Transverse colon (tissue), 4 donors: ENCODE measurements at regions not wholly inside any gene's neighbourhood (a gene's known extent, or its start where the extent isn't known, plus 50 kb on each side); places are given as distances from the start of the nearest gene placed in this dataset.

ENCODE experiments used
- DNase-seq: peaks from one replicate; pipeline ENCODE4 v3.0.0-alpha.2; 2019
- H3K27ac ChIP-seq, 4 donors: fragments of 200-600 bp; sonication (generic); 2 replicates each; pipeline ENCODE4 v1.5.1; 2016 to 2018; ENCODE audit warnings: inconsistent platforms in 4 of 4
- H3K27me3 ChIP-seq: fragments of 200-600 bp; sonication (generic); 2 replicates; pipeline ENCODE4 v1.5.1; 2017; ENCODE audit warnings: inconsistent platforms
- H3K36me3 ChIP-seq, 4 donors: fragments of 200-600 bp; sonication (generic); 2 replicates each; pipeline ENCODE4 v1.5.1; 2017 to 2019; ENCODE audit warnings: inconsistent platforms in 4 of 4
- H3K4me1 ChIP-seq, 4 donors: fragments of 200-600 bp; sonication (generic); 2 replicates each; pipeline ENCODE4 v1.5.1; 2017 to 2020; ENCODE audit warnings: inconsistent platforms in 4 of 4
- H3K4me3 ChIP-seq, 4 donors: fragments of 200-600 bp; sonication (generic); 1 replicate in 1 of 4; 2 replicates in 3 of 4; pipeline versions ENCODE4 v1.5.1 to v1.6.1; 2017 to 2019; ENCODE audit warnings: inconsistent platforms in 4 of 4
- H3K9me3 ChIP-seq, 2 donors: fragments of 200-600 bp; sonication (generic); 2 replicates each; pipeline ENCODE4 v1.5.1; 2017 to 2019; ENCODE audit warnings: inconsistent platforms in 2 of 2
- EP300 ChIP-seq: sonication (generic); formaldehyde crosslinking; IDR thresholded peaks from one replicate; pipeline ENCODE4 v1.6.1; 2017; ENCODE audit warnings: antibody characterized with exemption, low read depth
- POLR2A ChIP-seq: fragments of 450-650 bp; IDR thresholded peaks from one replicate; pipeline ENCODE4 v1.6.1; 2016; ENCODE audit warnings: antibody characterized with exemption, mild to moderate bottlenecking, moderate library complexity
- POLR2AphosphoS5 ChIP-seq, 3 donors: sonication (generic); formaldehyde crosslinking; IDR thresholded peaks; one replicate each; pipeline ENCODE4 v1.6.1; 2016; ENCODE audit warnings: antibody characterized with exemption in 3 of 3
- WGBS, 2 donors: methylation state at CpG; one replicate each; pipeline ENCODE4 v1.1.5; 2018; ENCODE audit warnings: low coverage in 1 of 2; 5-methylcytosine and 5-hydroxymethylcytosine counted together
- in situ Hi-C, 4 donors: fragments of 200-750 bp; cut with MboI; loops; one replicate each; pipeline versions ENCODE4 v1.15.0 to v1.15.1; 2017; ENCODE audit warnings: low sequenced_read_pairs in 3 of 4, low pct_ligation_motif_present in 1 of 4, low pct_unique_long_range_greater_than_20kb in 1 of 4
- intact Hi-C: fragments of 100-400 bp; cut with DNase I; formaldehyde crosslinking; loops from one replicate; pipeline ENCODE4 v1.15.1; 2023; ENCODE audit warnings: low total_unique reads
- TF ChIP-seq, protein P1 (sequence below), 5 experiments: fragments of 200-600 bp in 3 of 5; fragments of 450-650 bp in 2 of 5; sonication (generic) in 3 of 5; IDR thresholded peaks; 1 replicate in 2 of 5; 2 replicates in 3 of 5; pipeline ENCODE4 v1.5.1; 2016 to 2017; ENCODE audit warnings: antibody characterized with exemption in 5 of 5, inconsistent platforms in 3 of 5, mild to moderate bottlenecking in 2 of 5, moderate library complexity in 1 of 5

DNA sequence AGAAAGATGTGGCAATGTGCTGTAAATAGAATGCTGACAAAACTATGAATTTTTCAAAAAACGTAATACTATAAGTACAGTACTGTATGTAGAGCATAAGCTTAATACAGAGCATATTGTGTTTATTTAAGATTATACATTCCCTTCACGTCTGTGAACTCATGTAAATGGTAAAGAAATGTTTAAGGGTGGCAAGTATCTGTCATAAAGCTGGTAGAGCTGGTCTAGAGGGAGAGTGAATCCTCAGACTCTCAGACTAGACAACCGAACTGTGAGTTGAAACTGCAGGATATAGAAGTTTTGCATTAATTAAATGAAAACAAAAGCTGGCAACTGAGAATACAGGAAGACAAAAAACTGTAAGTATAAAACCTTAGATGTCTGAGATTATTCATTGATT, 87.3 kb upstream of the ANXA1 start:
- Histone ChIP-seq H3K36me3 (no peaks in the 10 kb centered on the region), H3K4me3 (no peak overlapping the region), H3K27me3 (no peaks in the 10 kb centered on the region), H3K4me1 (peaks cover 0 to 14% (median 3%) of the 10 kb centered on the region in 4 donors), H3K9me3 (no peaks in the 10 kb centered on the region), H3K27ac (no peak overlapping the region)
- intact Hi-C loops (no loop called here), in situ Hi-C loops (no loop called here)
- DNase-seq: no peak
- WGBS, 2 donors: 57 to 70% methylated on average over 3 of the region's 3 CpGs
- TF ChIP-seq EP300 (no peak), POLR2A (no peak), POLR2AphosphoS5 (IDR thresholded peaks at IDR 0.05) (no peak)
- TF ChIP-seq, protein P1, sequence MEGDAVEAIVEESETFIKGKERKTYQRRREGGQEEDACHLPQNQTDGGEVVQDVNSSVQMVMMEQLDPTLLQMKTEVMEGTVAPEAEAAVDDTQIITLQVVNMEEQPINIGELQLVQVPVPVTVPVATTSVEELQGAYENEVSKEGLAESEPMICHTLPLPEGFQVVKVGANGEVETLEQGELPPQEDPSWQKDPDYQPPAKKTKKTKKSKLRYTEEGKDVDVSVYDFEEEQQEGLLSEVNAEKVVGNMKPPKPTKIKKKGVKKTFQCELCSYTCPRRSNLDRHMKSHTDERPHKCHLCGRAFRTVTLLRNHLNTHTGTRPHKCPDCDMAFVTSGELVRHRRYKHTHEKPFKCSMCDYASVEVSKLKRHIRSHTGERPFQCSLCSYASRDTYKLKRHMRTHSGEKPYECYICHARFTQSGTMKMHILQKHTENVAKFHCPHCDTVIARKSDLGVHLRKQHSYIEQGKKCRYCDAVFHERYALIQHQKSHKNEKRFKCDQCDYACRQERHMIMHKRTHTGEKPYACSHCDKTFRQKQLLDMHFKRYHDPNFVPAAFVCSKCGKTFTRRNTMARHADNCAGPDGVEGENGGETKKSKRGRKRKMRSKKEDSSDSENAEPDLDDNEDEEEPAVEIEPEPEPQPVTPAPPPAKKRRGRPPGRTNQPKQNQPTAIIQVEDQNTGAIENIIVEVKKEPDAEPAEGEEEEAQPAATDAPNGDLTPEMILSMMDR (IDR thresholded peaks at IDR 0.05): no peak

DNA sequence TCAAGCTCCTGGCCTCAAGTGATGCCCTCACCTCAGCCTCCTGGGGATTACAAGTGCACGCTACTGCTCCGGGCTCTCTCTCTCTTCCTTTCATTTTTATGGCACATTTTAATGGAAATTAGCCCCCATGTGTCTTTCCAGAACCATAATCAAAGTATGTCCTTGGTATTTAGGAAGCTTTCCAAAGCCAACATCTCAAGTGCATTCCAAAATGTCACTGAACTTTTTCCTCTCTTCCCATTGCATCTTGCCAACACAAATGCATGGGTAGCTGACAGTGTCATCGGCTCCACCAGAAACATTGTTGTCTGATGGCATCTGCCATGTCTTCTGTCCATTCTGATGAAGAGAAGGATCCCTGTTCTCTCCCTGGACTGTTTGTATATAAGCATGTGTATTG, 90.5 kb upstream of the ANXA1 start:
- intact Hi-C loops: no loop called here
- TF ChIP-seq POLR2A (no peak), EP300 (no peak), POLR2AphosphoS5 (IDR thresholded peaks at IDR 0.05) (no peak)
- TF ChIP-seq, protein P1 (IDR thresholded peaks at IDR 0.05): no peak
- Histone ChIP-seq H3K36me3 (no peaks in the 10 kb centered on the region), H3K4me1 (peaks cover 0 to 14% (median 3%) of the 10 kb centered on the region in 4 donors), H3K9me3 (no peaks in the 10 kb centered on the region), H3K27ac (no peak overlapping the region), H3K4me3 (no peak overlapping the region), H3K27me3 (no peaks in the 10 kb centered on the region)
- DNase-seq: no peak
- in situ Hi-C loops: no loop called here
- 83 to 90% methylated on average over 1 to 3 of the region's 3 CpGs for WGBS, 2 donors

DNA sequence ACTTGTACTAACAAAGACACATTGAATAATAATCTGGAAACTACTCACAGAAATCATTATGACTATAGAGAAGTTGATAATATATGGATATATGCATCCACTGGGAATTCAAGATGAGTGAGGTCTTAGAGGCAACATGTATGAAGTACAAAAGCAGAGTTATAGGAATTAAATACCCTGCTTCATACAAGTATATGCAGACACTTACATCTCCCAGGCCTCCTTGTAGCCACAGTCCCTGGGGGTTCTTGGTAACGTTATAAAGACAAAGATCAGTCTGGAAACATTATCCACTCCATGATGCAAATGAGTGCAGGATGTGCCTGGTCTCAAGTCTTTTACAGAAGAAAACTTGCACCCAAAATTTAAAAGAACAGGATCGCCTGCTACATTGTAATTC, 92.4 kb upstream of the ANXA1 start:
- H3K36me3 ChIP-seq: no peaks in the 10 kb centered on the region
- in situ Hi-C loops: no loop called here
- no peaks in the 10 kb centered on the region for H3K9me3 ChIP-seq
- 54 to 70% methylated on average over 2 of the region's 2 CpGs for WGBS, 2 donors
- no peaks in the 10 kb centered on the region for H3K27me3 ChIP-seq
- H3K4me3 ChIP-seq: no peak overlapping the region
- DNase-seq: no peak
- no peak overlapping the region for H3K27ac ChIP-seq
- peaks cover 0 to 14% (median 3%) of the 10 kb centered on the region in 4 donors for H3K4me1 ChIP-seq
- intact Hi-C loops: no loop called here
- TF ChIP-seq, protein P1 (IDR thresholded peaks at IDR 0.05): no peak
- TF ChIP-seq POLR2A: no peak
- TF ChIP-seq POLR2AphosphoS5 (IDR thresholded peaks at IDR 0.05): no peak
- TF ChIP-seq EP300: no peak

DNA sequence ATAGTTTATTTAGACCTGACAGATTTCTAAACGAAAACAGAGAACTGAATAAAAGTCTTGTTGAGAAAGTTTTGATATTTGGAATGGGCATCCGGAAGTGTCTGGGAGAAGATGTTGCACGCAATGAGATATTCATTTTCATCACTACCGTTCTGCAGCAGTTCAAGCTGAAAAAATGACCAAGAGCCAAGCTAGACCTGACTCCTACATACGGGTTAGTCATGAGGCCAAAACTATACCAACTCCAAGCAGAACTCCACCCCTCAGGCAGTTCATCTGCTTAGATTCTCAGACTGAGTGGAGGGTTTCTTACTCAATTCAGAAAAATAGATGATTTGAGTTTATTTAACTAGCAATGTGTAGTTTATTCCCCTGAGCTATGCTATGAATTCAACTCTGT, 95.4 kb upstream of the ANXA1 start:
- no peak for DNase-seq
- no peaks in the 10 kb centered on the region for H3K27me3 ChIP-seq
- H3K4me3 ChIP-seq: no peak overlapping the region
- in situ Hi-C loops (no loop called here), intact Hi-C loops (no loop called here)
- no peaks in the 10 kb centered on the region for H3K9me3 ChIP-seq
- TF ChIP-seq POLR2AphosphoS5 (IDR thresholded peaks at IDR 0.05) (no peak), POLR2A (no peak), EP300 (no peak)
- TF ChIP-seq, protein P1 (IDR thresholded peaks at IDR 0.05): no peak
- no peaks in the 10 kb centered on the region for H3K36me3 ChIP-seq
- 80 to 88% methylated on average over 5 of the region's 5 CpGs for WGBS, 2 donors
- H3K27ac ChIP-seq: no peak overlapping the region
- H3K4me1 ChIP-seq: peaks cover 0 to 19% (median 3%) of the 10 kb centered on the region in 4 donors
